MM.1S (cell line): ENCODE measurements at regions not wholly inside any gene's neighbourhood (a gene's known extent, or its start where the extent isn't known, plus 50 kb on each side); places are given as distances from the start of the nearest gene placed in this dataset.

Source experiments
- CTCF ChIP-seq: fragments of 300-600 bp; sonication (generic); IDR thresholded peaks from 2 replicates; pipeline ENCODE4 v1.5.1; 2016; ENCODE audit warnings: antibody characterized with exemption, low read length, mixed read lengths
- EZH2 ChIP-seq: fragments of 300-600 bp; sonication (generic); optimal IDR thresholded peaks from 2 replicates; pipeline ENCODE3; 2017; ENCODE audit warnings: low read depth, mild to moderate bottlenecking, antibody characterized with exemption, low read length, mixed read lengths
- EZH2phosphoT487 ChIP-seq: fragments of 300-600 bp; sonication (generic); IDR thresholded peaks from 2 replicates; pipeline ENCODE4 v1.6.1; 2018; ENCODE audit warnings: antibody characterized with exemption, low read length

DNA sequence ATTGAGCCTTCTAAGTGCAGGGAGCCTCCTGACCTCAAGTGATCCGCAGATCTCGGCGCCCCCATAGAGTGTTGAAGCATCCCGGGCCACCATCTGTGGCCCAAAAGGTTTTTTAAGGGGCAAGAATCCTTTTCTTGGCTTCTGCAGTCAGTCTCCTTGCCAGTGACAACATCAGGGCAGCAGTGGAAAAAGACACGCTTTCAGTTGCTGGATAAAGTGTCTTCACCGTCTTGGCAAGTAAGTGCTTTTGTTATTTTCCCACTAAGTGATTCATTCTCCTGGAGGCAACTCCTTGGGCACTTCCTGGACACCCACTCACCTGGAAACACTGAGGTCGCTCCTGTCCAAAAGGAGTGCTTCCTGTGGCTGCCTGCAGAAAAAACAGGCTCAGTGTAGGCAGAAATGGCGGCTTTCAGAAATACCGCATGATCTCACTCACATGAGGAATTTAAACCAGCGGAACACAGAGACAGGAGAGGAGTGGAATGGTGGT is 71.7 kb upstream of the ABHD2 start:
- TF ChIP-seq CTCF (no peak), EZH2 (no peak), EZH2phosphoT487 (no peak)
